ENCODE measurements at regions not wholly inside any gene's neighbourhood (a gene's known extent, or its start where the extent isn't known, plus 50 kb on each side); places are given as distances from the start of the nearest gene placed in this dataset.
"Not testable (repeated sequence)": the region's sequence is repeated elsewhere in the genome, so short reads cannot be mapped to it uniquely, and the experiment has no call there.

DNA sequence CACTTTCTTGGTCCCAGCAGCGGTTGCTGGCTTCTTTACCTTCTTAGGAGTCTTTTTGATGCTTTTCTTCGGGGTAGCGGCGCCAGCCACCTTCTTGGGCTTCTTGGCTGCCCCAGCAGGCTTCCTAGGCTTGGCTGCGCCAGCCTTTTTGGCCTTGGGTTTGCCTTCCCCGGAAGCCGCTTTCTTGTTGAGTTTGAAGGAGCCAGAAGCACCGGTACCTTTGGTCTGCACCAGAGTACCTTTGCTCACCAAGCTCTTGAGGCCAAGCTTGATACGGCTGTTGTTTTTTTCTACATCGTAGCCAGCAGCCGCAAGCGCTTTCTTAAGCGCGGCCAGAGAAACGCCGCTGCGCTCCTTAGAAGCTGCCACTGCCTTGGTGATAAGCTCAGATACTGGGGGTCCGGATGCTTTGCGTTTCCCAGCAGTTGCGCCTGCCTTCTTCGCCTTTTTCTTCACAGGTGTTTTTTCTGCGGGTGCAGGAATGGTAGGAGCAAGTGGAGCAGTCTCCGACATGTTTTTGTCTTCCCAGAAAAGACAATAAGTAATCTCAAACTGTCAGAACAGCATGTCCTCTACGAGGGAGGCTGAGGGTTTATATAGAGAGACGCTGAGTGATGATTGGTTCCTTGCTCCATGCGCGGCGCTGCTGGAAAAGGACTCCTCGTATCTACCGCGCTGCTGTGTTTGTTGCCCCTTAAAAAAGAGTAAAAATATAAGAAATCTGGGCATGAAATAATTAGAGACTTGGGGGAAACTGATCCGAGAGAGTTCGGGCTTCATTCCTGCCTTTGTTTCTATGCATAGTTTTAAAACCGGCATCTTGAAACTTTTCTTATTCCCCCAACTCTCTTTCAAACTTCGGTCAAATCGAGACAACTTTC lies 130.3 kb upstream of the BTN3A2 start:
- DNase-seq (ENCODE audit: low read depth) = no peak

GRCh38 chr6:26235302-26235670 lies 129.7 kb upstream of the BTN3A2 start:
- DNase-seq (ENCODE audit: low read depth) = no peak

DNA sequence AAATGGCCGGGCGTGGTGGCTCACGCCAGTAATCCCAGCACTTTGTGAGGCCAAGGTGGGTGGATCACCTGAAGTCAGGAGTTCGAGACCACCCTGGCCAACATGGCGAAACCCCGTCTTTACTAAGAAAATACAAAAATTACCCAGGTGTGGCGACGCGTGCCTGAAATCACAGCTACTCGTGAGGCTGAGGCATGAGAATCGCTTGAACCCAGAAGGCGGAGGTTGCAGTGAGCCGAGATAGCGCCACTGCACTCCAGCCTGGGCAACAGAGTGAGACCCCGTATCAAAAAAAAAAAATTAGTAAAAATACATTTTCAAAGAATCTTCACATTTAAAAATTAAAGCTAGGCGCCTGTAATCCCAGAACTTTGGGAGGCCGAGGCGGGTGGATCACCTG lies 125.6 kb upstream of the BTN3A2 start:
- not testable (repeated sequence) for DNase-seq (ENCODE audit: low read depth)

DNA sequence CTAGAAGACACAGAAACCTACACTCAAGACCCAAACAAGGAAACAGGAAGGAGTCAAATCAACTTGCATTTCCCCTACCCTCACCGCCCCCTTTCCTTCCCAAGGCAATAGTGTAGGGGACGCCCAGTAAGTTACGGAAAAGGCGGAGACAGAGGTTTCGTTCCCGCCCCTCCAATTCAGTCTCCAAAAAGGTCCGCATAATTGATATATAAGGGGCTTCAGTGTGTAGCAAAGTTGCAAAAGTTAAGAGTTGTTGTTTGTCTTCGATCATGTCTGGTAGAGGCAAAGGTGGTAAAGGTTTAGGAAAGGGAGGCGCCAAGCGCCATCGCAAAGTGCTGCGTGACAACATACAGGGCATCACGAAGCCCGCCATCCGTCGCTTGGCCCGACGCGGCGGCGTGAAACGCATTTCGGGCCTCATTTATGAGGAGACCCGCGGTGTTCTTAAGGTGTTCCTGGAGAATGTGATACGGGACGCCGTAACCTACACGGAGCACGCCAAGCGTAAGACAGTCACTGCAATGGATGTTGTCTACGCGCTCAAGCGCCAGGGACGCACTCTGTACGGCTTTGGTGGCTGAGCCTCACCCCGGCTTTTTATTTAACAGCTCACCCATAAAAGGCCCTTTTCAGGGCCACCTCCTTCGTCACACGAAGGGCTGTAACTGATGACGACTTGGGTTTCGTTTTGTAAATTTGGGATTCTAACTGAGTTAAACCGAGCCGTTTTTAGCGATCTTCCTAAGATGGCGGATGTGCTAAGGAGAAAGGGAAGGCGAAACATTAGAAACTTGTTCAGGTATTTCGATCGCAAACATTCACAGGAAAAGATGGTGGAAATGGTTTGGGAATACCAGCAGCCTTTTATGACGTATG lies 124.6 kb upstream of the BTN3A2 start:
- peak; percentile 80 for DNase-seq (ENCODE audit: low read depth)

DNA sequence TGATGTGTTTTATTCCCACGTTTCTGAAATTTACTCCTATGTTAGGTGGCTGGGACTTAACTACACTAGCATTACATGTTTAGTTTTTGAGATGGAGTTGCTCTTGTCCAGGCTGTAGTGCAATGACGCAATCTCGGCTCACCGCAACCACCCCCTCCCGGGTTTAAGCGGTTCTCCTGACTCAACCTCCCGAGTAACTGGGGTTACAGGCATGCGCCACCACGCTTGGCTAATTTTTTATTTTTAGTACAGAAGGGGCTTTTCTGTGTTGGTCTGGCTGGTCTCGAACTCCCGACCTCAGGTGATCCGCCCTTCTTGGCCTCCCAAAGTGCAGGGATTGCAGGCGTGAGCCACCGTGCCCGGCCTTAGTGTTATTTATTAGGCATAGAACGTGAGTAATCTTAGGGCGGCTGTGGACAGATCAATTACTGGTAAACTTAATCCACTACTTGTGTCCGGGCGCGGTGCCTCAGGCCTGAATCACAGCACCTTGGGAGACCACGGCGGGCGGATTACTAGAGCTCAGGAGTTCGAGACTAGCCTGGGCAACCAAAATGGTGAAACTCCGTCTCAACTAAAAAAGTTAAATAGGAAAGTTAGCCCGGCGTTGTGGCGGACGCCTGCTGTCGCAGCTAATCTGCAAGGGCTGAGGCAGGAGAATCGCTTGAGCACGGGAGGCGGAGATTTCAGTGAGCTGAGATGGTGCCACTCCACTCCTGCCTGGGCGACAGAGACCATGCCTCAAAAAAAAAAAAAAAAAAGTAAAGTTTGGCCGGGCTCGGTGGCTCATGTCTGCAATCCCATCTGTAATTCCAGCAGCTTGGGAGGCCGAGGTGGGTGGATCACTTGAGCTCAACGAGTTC lies 123.7 kb upstream of the BTN3A2 start:
- no peak for DNase-seq (ENCODE audit: low read depth)

GRCh38 chr6:26243132-26243531 lies 121.9 kb upstream of the BTN3A2 start:
- no peak for DNase-seq (ENCODE audit: low read depth)

DNA sequence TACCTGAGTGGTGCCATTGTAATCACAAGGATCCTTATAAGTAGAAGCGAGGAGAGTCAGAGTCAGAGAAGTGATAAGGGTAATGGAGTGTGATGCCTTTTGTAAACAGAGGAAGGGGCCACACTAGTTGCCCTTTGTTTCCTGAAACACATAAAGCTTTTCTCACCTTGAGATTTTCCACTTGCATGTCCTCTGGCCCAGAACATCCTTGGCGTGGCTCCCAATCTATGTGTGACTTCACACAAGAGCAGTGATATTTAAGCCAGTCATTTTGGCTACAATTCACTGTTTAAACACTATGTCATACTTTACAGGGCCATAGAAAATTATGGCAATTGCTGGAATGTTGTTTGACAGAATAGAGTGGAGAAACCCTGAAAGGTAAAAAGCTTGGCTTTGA lies 121.2 kb upstream of the BTN3A2 start:
- DNase-seq (ENCODE audit: low read depth) = no peak

- DNase-seq (ENCODE audit: low read depth) = no peak
Measured at GRCh38 chr6:26246058-26246457, 118.9 kb upstream of the BTN3A2 start.

- DNase-seq (ENCODE audit: low read depth) = no peak
Measured at GRCh38 chr6:26246553-26246952, 118.4 kb upstream of the BTN3A2 start.

DNA sequence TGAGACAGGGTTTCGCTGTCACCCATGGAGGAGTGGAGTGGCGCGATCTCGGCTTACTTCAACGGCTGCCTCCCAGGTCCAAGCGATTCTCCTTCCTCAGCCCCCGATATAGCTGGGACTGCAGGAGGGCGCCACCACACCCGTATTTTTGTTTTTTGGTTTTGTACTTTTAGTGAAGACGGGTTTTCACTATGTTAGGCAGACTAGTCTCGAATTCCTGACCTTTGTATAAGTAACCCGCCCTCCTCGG lies 115.4 kb upstream of the BTN3A2 start:
- DNase-seq (ENCODE audit: low read depth) = no peak

DNA sequence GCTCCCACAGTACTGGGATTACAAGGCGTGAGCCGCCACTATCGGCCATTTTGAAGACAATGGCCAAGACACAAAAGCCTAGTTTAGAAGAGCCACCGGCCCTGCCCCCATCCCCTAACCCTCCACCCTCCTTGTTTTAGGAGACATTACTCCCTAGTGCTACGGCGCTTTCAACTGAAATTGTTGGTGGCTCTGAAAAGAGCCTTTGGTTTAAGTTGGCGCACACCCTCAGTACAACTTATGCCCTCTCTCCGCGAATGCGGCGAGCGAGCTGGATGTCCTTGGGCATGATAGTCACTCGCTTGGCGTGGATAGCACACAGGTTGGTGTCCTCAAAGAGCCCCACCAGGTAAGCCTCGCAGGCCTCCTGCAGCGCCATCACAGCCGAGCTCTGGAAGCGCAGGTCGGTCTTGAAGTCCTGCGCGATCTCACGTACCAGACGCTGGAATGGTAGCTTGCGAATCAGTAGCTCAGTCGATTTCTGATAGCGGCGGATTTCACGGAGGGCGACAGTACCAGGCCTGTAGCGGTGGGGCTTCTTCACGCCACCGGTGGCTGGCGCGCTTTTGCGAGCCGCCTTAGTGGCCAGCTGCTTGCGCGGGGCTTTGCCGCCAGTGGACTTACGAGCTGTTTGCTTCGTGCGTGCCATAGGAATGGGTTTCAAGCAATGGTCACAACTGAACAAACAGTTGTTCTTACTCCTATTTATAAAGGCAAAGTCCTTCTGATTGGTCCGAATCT lies 114.9 kb upstream of the BTN3A2 start:
- no peak for DNase-seq (ENCODE audit: low read depth)

- no peak for DNase-seq (ENCODE audit: low read depth)
Measured at GRCh38 chr6:26250698-26251044, 114.3 kb upstream of the BTN3A2 start.

- no peak for DNase-seq (ENCODE audit: low read depth)
Measured at GRCh38 chr6:26251354-26252076, 113.5 kb upstream of the BTN3A2 start.

GRCh38 chr6:26252077-26252472 lies 112.9 kb upstream of the BTN3A2 start:
- no peak for DNase-seq (ENCODE audit: low read depth)

DNA sequence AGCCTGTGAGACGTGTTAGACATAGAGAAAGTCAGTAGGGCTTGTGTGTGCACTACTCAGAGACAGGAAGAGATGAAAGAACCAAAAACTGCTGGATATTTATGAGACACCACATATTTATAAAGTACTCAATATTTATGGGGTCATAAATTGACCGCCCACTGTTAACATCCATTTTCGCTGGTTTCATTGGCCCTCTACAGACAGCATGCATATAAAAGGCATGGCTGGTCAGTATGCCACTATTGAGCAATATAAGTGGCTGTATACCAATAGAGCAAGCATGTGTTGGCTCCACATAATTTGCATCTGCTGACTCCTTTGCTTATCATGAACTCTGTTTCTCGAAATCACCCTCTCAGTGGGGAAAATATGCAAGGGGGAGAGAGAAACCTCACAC lies 110.3 kb upstream of the BTN3A2 start:
- DNase-seq (ENCODE audit: low read depth) = no peak

- no peak for DNase-seq (ENCODE audit: low read depth)
Measured at GRCh38 chr6:26257272-26257671, 107.7 kb upstream of the BTN3A2 start.

GRCh38 chr6:26258212-26258977 lies 106.6 kb upstream of the BTN3A2 start:
- DNase-seq (ENCODE audit: low read depth) = no peak

GRCh38 chr6:26260110-26260637 lies 104.8 kb upstream of the BTN3A2 start:
- DNase-seq (ENCODE audit: low read depth) = no peak

GRCh38 chr6:26260725-26261490 lies 104.1 kb upstream of the BTN3A2 start:
- no peak for DNase-seq (ENCODE audit: low read depth)
